Sciatic nerve (tissue), 2 donors: ENCODE measurements at regions not wholly inside any gene's neighbourhood (a gene's known extent, or its start where the extent isn't known, plus 50 kb on each side); places are given as distances from the start of the nearest gene placed in this dataset.
A peak's percentile ranks its signal among the peaks of the same experiment; 100 is the strongest.

Experiments
- ATAC-seq: fragments of 200-7000 bp; cut with Tn5 transposase; one replicate; pipeline ENCODE4 v1.9.1; 2020; ENCODE audit warnings: mild to moderate bottlenecking, moderate library complexity
- DNase-seq: peaks from one replicate; pipeline ENCODE4 v3.0.0-alpha.2; 2020; ENCODE audit warnings: low spot score
- intact Hi-C: fragments of 100-400 bp; cut with DNase I; formaldehyde crosslinking; loops from one replicate; pipeline ENCODE4 v1.14.2; 2022
- donor health status: DM: no; HTN: no; CAD: no.
- donor health status: DM: no; HTN: no; CAD: no.

- no peak for ATAC-seq
- intact Hi-C loops: no loop called here
- no peak for DNase-seq
Observed at GRCh38 chr3:8213286-8213685, 288.3 kb upstream of the LMCD1 start.

GRCh38 chr3:8215821-8216220, 285.8 kb upstream of the LMCD1 start:
- no peak for ATAC-seq
- no peak for DNase-seq
- intact Hi-C loops: no loop called here

GRCh38 chr3:8218353-8218940, 283.2 kb upstream of the LMCD1 start:
- intact Hi-C loops: no loop called here
- no peak for ATAC-seq

GRCh38 chr3:8220291-8220690, 281.3 kb upstream of the LMCD1 start:
- ATAC-seq: no peak
- no peak for DNase-seq
- intact Hi-C loops: no loop called here

More at GRCh38 chr3:8218353-8218940, 283.2 kb upstream of the LMCD1 start:
- no peak for DNase-seq

GRCh38 chr3:8223766-8224165, 277.9 kb upstream of the LMCD1 start:
- DNase-seq (no peak), ATAC-seq (peak; percentile 64)
- intact Hi-C loops: no loop called here

- ATAC-seq: no peak
- intact Hi-C loops: no loop called here
Observed at GRCh38 chr3:8224941-8225340, 276.7 kb upstream of the LMCD1 start.

GRCh38 chr3:8233938-8234337, 267.7 kb upstream of the LMCD1 start:
- intact Hi-C loops: no loop called here

More at GRCh38 chr3:8224941-8225340, 276.7 kb upstream of the LMCD1 start:
- DNase-seq: no peak

GRCh38 chr3:8236264-8236663, 265.4 kb upstream of the LMCD1 start:
- no peak for DNase-seq
- ATAC-seq: no peak
- intact Hi-C loops: no loop called here

More at GRCh38 chr3:8233938-8234337, 267.7 kb upstream of the LMCD1 start:
- ATAC-seq: no peak
- no peak for DNase-seq

GRCh38 chr3:8237893-8238292, 263.7 kb upstream of the LMCD1 start:
- no peak for ATAC-seq
- intact Hi-C loops: no loop called here
- DNase-seq: no peak

- ATAC-seq (no peak), DNase-seq (no peak)
- intact Hi-C loops: no loop called here
Observed at GRCh38 chr3:8238432-8238831, 263.2 kb upstream of the LMCD1 start.

- ATAC-seq: no peak
- intact Hi-C loops: no loop called here
Observed at GRCh38 chr3:8239095-8239494, 262.5 kb upstream of the LMCD1 start.

GRCh38 chr3:8239718-8240695, 261.6 kb upstream of the LMCD1 start:
- peak; percentile 38 for ATAC-seq
- no peak for DNase-seq
- intact Hi-C loops: no loop called here

More at GRCh38 chr3:8239095-8239494, 262.5 kb upstream of the LMCD1 start:
- no peak for DNase-seq

- DNase-seq: no peak
- no peak for ATAC-seq
- intact Hi-C loops: no loop called here
Observed at GRCh38 chr3:8246070-8246469, 255.6 kb upstream of the LMCD1 start.

GRCh38 chr3:8253201-8253600, 248.4 kb upstream of the LMCD1 start:
- ATAC-seq: no peak
- no peak for DNase-seq
- intact Hi-C loops: no loop called here

GRCh38 chr3:8254489-8254888, 247.1 kb upstream of the LMCD1 start:
- intact Hi-C loops: no loop called here
- no peak for ATAC-seq
- no peak for DNase-seq

GRCh38 chr3:8255725-8256124, 245.9 kb upstream of the LMCD1 start:
- ATAC-seq (no peak), DNase-seq (no peak)
- intact Hi-C loops: no loop called here

GRCh38 chr3:8256441-8257071, 245.1 kb upstream of the LMCD1 start:
- intact Hi-C loops: no loop called here
- DNase-seq (no peak), ATAC-seq (no peak)

- intact Hi-C loops: no loop called here
- DNase-seq: no peak
- no peak for ATAC-seq
Observed at GRCh38 chr3:8261018-8261417, 240.6 kb upstream of the LMCD1 start.

- no peak for ATAC-seq
- DNase-seq: no peak
- intact Hi-C loops: no loop called here
Observed at GRCh38 chr3:8266730-8267131, 234.9 kb upstream of the LMCD1 start.

- DNase-seq (no peak), ATAC-seq (no peak)
- intact Hi-C loops: no loop called here
Observed at GRCh38 chr3:8273479-8273878, 228.1 kb upstream of the LMCD1 start.
